HEK293 (cell line): ENCODE measurements at regions not wholly inside any gene's neighbourhood (a gene's known extent, or its start where the extent isn't known, plus 50 kb on each side); places are given as distances from the start of the nearest gene placed in this dataset.

Source experiments
- CTCF ChIA-PET: fragments of 350-600 bp; formaldehyde crosslinking; extraction: SDS; loops from one replicate; lab custom pipeline; 2021; ENCODE audit warnings: antibody characterized with exemption; lab: Yijun Ruan, JAX
- POLR2A ChIA-PET: fragments of 300-600 bp; formaldehyde crosslinking; extraction: SDS; loops from one replicate; lab custom pipeline; 2020; ENCODE audit warnings: antibody characterized with exemption, inconsistent platforms; lab: Yijun Ruan, JAX
- H3K27ac ChIP-seq: fragments of 200-500 bp; sonication (Bioruptor generic); 2 replicates; pipeline ENCODE4 v1.5.1; 2014; ENCODE audit warnings: low read depth, low read length, control low read depth, inconsistent platforms; ENCODE audit errors: extremely low read depth
- H3K36me3 ChIP-seq, 2 experiments: fragments of 200-500 bp in 1 of 2; sonication (Bioruptor generic) in 1 of 2; 1 replicate in 1 of 2; 2 replicates in 1 of 2; pipeline ENCODE4 v1.5.1; 2014 to 2017; ENCODE audit warnings: inconsistent platforms in 2 of 2, low read length in 2 of 2; ENCODE audit not compliant: control insufficient read depth in 2 of 2, insufficient read depth in 1 of 2
- H3K4me1 ChIP-seq: fragments of 200-500 bp; sonication (Bioruptor generic); 2 replicates; pipeline ENCODE4 v1.5.1; 2014; ENCODE audit warnings: mild to moderate bottlenecking, low read length, inconsistent platforms; ENCODE audit not compliant: control insufficient read depth, insufficient read depth
- H3K4me3 ChIP-seq: 2 replicates; pipeline ENCODE4 v1.5.1; 2011; ENCODE audit warnings: low read depth, mild to moderate bottlenecking, control low read depth, low read length, moderate library complexity
- H3K9me3 ChIP-seq: fragments of 200-500 bp; sonication (Bioruptor generic); 2 replicates; pipeline ENCODE4 v1.5.1; 2014; ENCODE audit warnings: low read depth, low read length, inconsistent platforms; ENCODE audit not compliant: control insufficient read depth, insufficient read depth
- HIC1 ChIP-seq: fragments of 450-650 bp; formaldehyde crosslinking; IDR thresholded peaks from 2 replicates; pipeline ENCODE4 v1.5.1; 2016; ENCODE audit warnings: missing biosample characterization, missing genetic modification characterization
- HOXC10 ChIP-seq: sonication (generic); formaldehyde crosslinking; IDR thresholded peaks from 2 replicates; pipeline ENCODE4 v1.8.1; 2023; ENCODE audit warnings: mild to moderate bottlenecking, missing genetic modification reagents
- KLF7 ChIP-seq: fragments of 450-650 bp; formaldehyde crosslinking; IDR thresholded peaks from 2 replicates; pipeline ENCODE4 v1.5.1; 2016; ENCODE audit warnings: missing biosample characterization, missing genetic modification characterization, borderline replicate concordance
- REPIN1 ChIP-seq: fragments of 450-650 bp; formaldehyde crosslinking; IDR thresholded peaks from 2 replicates; pipeline ENCODE4 v1.5.1; 2017; ENCODE audit warnings: missing biosample characterization, missing genetic modification characterization, low read depth
- SALL2 ChIP-seq: fragments of 450-650 bp; formaldehyde crosslinking; IDR thresholded peaks from 2 replicates; pipeline ENCODE4 v1.5.0; 2017; ENCODE audit warnings: missing biosample characterization, mild to moderate bottlenecking, missing genetic modification characterization, borderline replicate concordance
- ZBTB20 ChIP-seq: fragments of 450-650 bp; formaldehyde crosslinking; IDR thresholded peaks from 2 replicates; pipeline ENCODE4 v1.5.1; 2016; ENCODE audit warnings: missing biosample characterization, missing genetic modification characterization
- ZNF473 ChIP-seq: fragments of 450-650 bp; formaldehyde crosslinking; IDR thresholded peaks from 2 replicates; pipeline ENCODE4 v1.5.1; 2017; ENCODE audit warnings: missing biosample characterization, missing genetic modification characterization
- ZNF521 ChIP-seq: fragments of 450-650 bp; formaldehyde crosslinking; IDR thresholded peaks from 2 replicates; pipeline ENCODE4 v1.5.1; 2017; ENCODE audit warnings: missing biosample characterization, mild to moderate bottlenecking, missing genetic modification characterization
- ZNF529 ChIP-seq: fragments of 450-650 bp; formaldehyde crosslinking; IDR thresholded peaks from 2 replicates; pipeline ENCODE4 v1.5.1; 2017; ENCODE audit warnings: missing genetic modification characterization, missing biosample characterization; ENCODE audit not compliant: insufficient replicate concordance
- ZNF76 ChIP-seq: fragments of 450-650 bp; formaldehyde crosslinking; IDR thresholded peaks from 2 replicates; pipeline ENCODE4; 2016; ENCODE audit warnings: low read depth, missing biosample characterization, missing genetic modification characterization, borderline replicate concordance
- ZNF768 ChIP-seq: fragments of 450-650 bp; formaldehyde crosslinking; IDR thresholded peaks from 2 replicates; pipeline ENCODE4 v1.5.1; 2018; ENCODE audit warnings: missing biosample characterization, mild to moderate bottlenecking, missing genetic modification characterization
- ZNF791 ChIP-seq: fragments of 450-650 bp; formaldehyde crosslinking; IDR thresholded peaks from 2 replicates; pipeline ENCODE4 v1.5.1; 2016; ENCODE audit warnings: missing biosample characterization, missing genetic modification characterization
- TF ChIP-seq, protein P1 (sequence below): fragments of 450-650 bp; formaldehyde crosslinking; IDR thresholded peaks from 2 replicates; pipeline ENCODE4 v1.5.1; 2016; ENCODE audit warnings: missing biosample characterization, missing genetic modification characterization
- TF ChIP-seq, protein P2 (sequence below): fragments of 450-650 bp; formaldehyde crosslinking; IDR thresholded peaks from 2 replicates; pipeline ENCODE4 v1.5.1; 2016; ENCODE audit warnings: missing biosample characterization, missing genetic modification characterization
- TF ChIP-seq, protein P3 (sequence below): fragments of 450-650 bp; formaldehyde crosslinking; IDR thresholded peaks from 2 replicates; pipeline ENCODE4 v1.5.1; 2016; ENCODE audit warnings: missing biosample characterization, missing genetic modification characterization

GRCh38 chr10:20343036-20343435, 526.8 kb downstream of the PLXDC2 start:
- Histone ChIP-seq H3K9me3 (no peaks in the 10 kb centered on the region), H3K36me3 (no peaks in the 10 kb centered on the region), H3K4me3 (no peak overlapping the region), H3K27ac (no peak overlapping the region), H3K4me1 (no peaks in the 10 kb centered on the region)
- POLR2A ChIA-PET = no interaction called here
- TF ChIP-seq ZNF521 (tag by site-specific recombination) (no peak), REPIN1 (tag by site-specific recombination) (no peak), ZNF473 (tag by site-specific recombination) (no peak), ZNF768 (no peak), ZNF529 (tag by site-specific recombination) (no peak), HOXC10 (CRISPR knock-in tag) (no peak), SALL2 (tag by site-specific recombination) (no peak), HIC1 (tag by site-specific recombination) (no peak), ZNF791 (tag by site-specific recombination) (no peak), ZNF76 (tag by site-specific recombination) (no peak), KLF7 (tag by site-specific recombination) (no peak), ZBTB20 (tag by site-specific recombination) (no peak)
- TF ChIP-seq, protein P1, sequence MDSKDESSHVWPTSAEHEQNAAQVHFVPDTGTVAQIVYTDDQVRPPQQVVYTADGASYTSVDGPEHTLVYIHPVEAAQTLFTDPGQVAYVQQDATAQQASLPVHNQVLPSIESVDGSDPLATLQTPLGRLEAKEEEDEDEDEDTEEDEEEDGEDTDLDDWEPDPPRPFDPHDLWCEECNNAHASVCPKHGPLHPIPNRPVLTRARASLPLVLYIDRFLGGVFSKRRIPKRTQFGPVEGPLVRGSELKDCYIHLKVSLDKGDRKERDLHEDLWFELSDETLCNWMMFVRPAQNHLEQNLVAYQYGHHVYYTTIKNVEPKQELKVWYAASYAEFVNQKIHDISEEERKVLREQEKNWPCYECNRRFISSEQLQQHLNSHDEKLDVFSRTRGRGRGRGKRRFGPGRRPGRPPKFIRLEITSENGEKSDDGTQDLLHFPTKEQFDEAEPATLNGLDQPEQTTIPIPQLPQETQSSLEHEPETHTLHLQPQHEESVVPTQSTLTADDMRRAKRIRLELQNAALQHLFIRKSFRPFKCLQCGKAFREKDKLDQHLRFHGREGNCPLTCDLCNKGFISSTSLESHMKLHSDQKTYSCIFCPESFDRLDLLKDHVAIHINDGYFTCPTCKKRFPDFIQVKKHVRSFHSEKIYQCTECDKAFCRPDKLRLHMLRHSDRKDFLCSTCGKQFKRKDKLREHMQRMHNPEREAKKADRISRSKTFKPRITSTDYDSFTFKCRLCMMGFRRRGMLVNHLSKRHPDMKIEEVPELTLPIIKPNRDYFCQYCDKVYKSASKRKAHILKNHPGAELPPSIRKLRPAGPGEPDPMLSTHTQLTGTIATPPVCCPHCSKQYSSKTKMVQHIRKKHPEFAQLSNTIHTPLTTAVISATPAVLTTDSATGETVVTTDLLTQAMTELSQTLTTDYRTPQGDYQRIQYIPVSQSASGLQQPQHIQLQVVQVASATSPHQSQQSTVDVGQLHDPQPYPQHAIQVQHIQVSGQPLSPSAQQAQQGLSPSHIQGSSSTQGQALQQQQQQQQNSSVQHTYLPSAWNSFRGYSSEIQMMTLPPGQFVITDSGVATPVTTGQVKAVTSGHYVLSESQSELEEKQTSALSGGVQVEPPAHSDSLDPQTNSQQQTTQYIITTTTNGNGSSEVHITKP = no peak
- TF ChIP-seq, protein P2, sequence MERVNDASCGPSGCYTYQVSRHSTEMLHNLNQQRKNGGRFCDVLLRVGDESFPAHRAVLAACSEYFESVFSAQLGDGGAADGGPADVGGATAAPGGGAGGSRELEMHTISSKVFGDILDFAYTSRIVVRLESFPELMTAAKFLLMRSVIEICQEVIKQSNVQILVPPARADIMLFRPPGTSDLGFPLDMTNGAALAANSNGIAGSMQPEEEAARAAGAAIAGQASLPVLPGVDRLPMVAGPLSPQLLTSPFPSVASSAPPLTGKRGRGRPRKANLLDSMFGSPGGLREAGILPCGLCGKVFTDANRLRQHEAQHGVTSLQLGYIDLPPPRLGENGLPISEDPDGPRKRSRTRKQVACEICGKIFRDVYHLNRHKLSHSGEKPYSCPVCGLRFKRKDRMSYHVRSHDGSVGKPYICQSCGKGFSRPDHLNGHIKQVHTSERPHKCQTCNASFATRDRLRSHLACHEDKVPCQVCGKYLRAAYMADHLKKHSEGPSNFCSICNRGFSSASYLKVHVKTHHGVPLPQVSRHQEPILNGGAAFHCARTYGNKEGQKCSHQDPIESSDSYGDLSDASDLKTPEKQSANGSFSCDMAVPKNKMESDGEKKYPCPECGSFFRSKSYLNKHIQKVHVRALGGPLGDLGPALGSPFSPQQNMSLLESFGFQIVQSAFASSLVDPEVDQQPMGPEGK (tag by site-specific recombination) = no peak
- TF ChIP-seq, protein P3, sequence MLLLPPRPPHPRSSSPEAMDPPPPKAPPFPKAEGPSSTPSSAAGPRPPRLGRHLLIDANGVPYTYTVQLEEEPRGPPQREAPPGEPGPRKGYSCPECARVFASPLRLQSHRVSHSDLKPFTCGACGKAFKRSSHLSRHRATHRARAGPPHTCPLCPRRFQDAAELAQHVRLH = no peak
- CTCF ChIA-PET = no interaction called here
